Glutamatergic neuron (in vitro differentiated cells): ENCODE measurements at regions not wholly inside any gene's neighbourhood (a gene's known extent, or its start where the extent isn't known, plus 50 kb on each side); places are given as distances from the start of the nearest gene placed in this dataset.

ENCODE experiments used
- DNase-seq: peaks from one replicate; pipeline ENCODE4 v3.0.0; 2022
- H3K27ac Mint-ChIP-seq: one replicate; pipeline ENCODE4 v1.8.0; 2020; ENCODE audit warnings: mild to moderate bottlenecking, mixed read lengths, inconsistent platforms; ENCODE audit not compliant: unreplicated experiment
- H3K27me3 Mint-ChIP-seq: one replicate; pipeline ENCODE4 v1.8.0; 2020; ENCODE audit warnings: mild to moderate bottlenecking, moderate library complexity, mixed read lengths, inconsistent platforms; ENCODE audit not compliant: unreplicated experiment
- H3K36me3 Mint-ChIP-seq: one replicate; pipeline ENCODE4 v1.8.0; 2020; ENCODE audit warnings: mild to moderate bottlenecking, mixed read lengths, inconsistent platforms; ENCODE audit not compliant: unreplicated experiment
- H3K4me1 Mint-ChIP-seq: one replicate; pipeline ENCODE4 v1.8.0; 2020; ENCODE audit warnings: mild to moderate bottlenecking, low read depth, mixed read lengths, inconsistent platforms; ENCODE audit not compliant: unreplicated experiment
- H3K4me3 Mint-ChIP-seq: one replicate; pipeline ENCODE4 v1.8.0; 2020; ENCODE audit warnings: mild to moderate bottlenecking, mixed read lengths, inconsistent platforms; ENCODE audit not compliant: unreplicated experiment
- H3K9me3 Mint-ChIP-seq: one replicate; pipeline ENCODE4 v1.8.0; 2020; ENCODE audit warnings: mild to moderate bottlenecking, moderate library complexity, mixed read lengths, inconsistent platforms; ENCODE audit not compliant: unreplicated experiment
- CTCF ChIP-seq: fragments of 200-600 bp; sonication (generic); IDR thresholded peaks from one replicate; pipeline ENCODE4 v1.5.0; 2021; ENCODE audit not compliant: partially characterized antibody, unreplicated experiment

GRCh38 chr7:94834359-94834758, 73.0 kb upstream of the PPP1R9A start:
- Mint-ChIP-seq H3K27me3 (no peaks in the 10 kb centered on the region), H3K9me3 (no peaks in the 10 kb centered on the region), H3K4me3 (no peak overlapping the region), H3K4me1 (no peaks in the 10 kb centered on the region), H3K36me3 (peaks cover 13% of the 10 kb centered on the region), H3K27ac (no peak overlapping the region)
- TF ChIP-seq CTCF: no peak
- no peak for DNase-seq

GRCh38 chr7:94838717-94839116, 68.7 kb upstream of the PPP1R9A start:
- H3K9me3 Mint-ChIP-seq: peaks cover 6% of the 10 kb centered on the region
- no peak for DNase-seq
- H3K27ac Mint-ChIP-seq: no peak overlapping the region
- peaks cover 29% of the 10 kb centered on the region for H3K36me3 Mint-ChIP-seq
- no peak overlapping the region for H3K4me3 Mint-ChIP-seq
- no peaks in the 10 kb centered on the region for H3K4me1 Mint-ChIP-seq
- TF ChIP-seq CTCF: no peak
- H3K27me3 Mint-ChIP-seq: no peaks in the 10 kb centered on the region

- no peak for DNase-seq
- H3K27ac Mint-ChIP-seq: no peak overlapping the region
- H3K4me1 Mint-ChIP-seq: no peaks in the 10 kb centered on the region
- peaks cover 8% of the 10 kb centered on the region for H3K9me3 Mint-ChIP-seq
- no peak for TF ChIP-seq CTCF
- peaks cover 32% of the 10 kb centered on the region for H3K36me3 Mint-ChIP-seq
- H3K4me3 Mint-ChIP-seq: no peak overlapping the region
- no peaks in the 10 kb centered on the region for H3K27me3 Mint-ChIP-seq
Measured at GRCh38 chr7:94843553-94843952, 63.8 kb upstream of the PPP1R9A start.

- TF ChIP-seq CTCF: no peak
- Mint-ChIP-seq H3K27me3 (no peaks in the 10 kb centered on the region), H3K4me3 (no peak overlapping the region), H3K36me3 (peaks cover 21% of the 10 kb centered on the region), H3K27ac (no peak overlapping the region), H3K9me3 (peaks cover 4% of the 10 kb centered on the region), H3K4me1 (no peaks in the 10 kb centered on the region)
- DNase-seq: no peak
Measured at GRCh38 chr7:94848531-94848930, 58.9 kb upstream of the PPP1R9A start.

- H3K4me1 Mint-ChIP-seq: no peaks in the 10 kb centered on the region
- H3K4me3 Mint-ChIP-seq: no peak overlapping the region
- TF ChIP-seq CTCF: no peak
- peaks cover 16% of the 10 kb centered on the region for H3K36me3 Mint-ChIP-seq
- H3K27ac Mint-ChIP-seq: no peak overlapping the region
- no peak for DNase-seq
- no peaks in the 10 kb centered on the region for H3K9me3 Mint-ChIP-seq
- no peaks in the 10 kb centered on the region for H3K27me3 Mint-ChIP-seq
Measured at GRCh38 chr7:94848992-94849576, 58.3 kb upstream of the PPP1R9A start.
